ENCODE measurements at regions not wholly inside any gene's neighbourhood (a gene's known extent, or its start where the extent isn't known, plus 50 kb on each side); places are given as distances from the start of the nearest gene placed in this dataset.

- DNase-seq: no peak
These were observed 302.7 kb upstream of the RGMB start for GRCh38 chr5:98470747-98471146.

DNA sequence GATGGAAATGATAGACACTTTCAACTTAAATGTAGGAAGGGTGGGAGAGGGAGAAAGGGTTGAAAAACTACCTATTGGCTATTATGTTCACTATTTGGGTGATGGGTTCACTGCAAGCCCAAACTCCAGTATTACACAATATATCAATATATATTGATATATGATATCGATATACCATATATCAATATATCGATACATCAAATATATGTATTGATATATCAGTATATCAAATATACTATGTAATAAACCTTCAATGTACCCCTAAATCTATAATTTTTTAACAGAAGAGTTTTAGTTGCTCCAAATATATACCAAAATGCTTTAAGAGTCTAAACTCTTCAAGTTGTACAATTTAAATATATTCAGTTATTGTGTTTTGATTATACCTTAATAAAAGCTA, 302.0 kb upstream of the RGMB start:
- no peak for DNase-seq

DNA sequence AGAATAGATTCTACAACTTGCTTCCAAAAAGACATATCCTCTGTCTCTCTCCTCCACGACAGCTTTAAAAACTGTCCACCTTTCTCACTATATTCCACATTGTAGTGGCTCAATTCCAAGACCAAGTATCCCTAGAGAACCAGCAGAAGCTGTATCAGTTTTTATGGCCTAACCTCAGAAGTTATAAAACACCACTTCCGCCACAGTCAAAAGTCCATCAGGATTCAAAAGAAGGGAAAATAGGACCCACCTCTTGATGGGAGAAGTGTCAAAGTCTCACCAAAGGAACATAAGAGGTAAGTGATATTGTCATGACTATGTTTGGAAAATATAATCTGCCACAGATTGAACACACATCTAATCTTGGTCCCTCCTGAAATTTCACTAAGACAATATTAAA, 299.2 kb upstream of the RGMB start:
- DNase-seq: no peak

- DNase-seq: no peak
These were observed 298.7 kb upstream of the RGMB start for GRCh38 chr5:98474782-98475181.

DNA sequence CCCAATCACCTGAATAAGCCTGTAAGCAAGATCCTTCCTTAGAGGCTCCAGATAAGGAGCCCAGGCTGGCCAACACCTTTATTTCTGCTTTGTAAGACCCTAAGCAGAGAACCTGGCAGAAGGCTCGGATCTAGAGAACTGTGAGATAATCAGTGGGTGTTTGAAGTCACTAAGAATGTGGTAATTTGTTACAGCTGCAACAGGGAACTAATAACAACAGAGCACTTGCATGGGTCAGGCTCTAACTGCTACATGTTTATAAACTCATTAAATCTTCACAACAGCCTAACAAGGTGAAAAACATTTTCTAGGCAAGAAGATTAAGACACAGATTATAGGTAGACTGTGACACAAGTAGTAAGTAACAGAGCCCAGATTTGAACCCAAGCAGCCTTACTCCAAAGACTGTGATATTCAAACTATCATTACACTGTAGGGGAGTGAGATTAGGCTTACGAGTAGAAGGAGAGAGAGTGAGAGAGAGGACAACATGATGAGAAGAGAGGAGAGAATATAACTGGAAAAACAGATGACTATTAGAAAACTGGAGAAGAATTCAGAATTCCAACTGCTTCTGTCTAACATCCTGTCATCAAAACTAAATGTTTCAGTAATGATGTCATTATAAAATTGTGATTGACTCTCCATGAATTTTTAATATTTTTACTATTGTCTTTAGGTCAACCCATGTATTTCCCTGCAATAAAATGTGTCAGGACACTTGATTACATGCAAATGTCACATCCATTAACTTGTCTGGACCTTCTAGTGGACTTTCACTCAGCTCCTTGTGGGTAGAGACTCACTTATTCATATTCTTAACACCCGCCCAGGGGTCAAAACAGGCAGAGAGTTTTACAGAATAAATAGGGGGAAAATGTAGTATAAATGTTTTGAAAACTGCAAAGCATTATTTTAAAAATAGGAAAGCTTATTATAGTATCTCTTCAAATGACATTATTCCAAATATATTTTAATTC, 290.9 kb upstream of the RGMB start:
- no peak for DNase-seq

DNA sequence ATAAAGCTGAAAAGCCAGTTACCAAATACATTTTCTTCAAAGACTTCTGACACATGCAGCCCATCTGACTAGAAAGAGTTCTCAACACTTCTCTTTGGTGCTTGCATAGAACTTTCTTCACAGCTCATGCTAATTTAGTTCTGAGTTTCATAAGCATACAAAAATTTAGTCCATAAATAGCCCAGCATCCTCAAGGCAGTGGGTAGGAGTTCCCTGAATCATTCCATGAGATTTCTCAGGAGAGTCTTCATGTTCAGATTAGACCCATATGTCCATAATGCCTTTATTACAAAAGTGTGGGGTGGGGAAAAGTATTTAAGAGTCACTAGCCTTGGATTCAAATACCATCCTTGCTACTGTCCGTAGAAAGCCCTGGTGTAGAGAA, 290.2 kb upstream of the RGMB start:
- no peak for DNase-seq

GRCh38 chr5:98489021-98489420, 284.4 kb upstream of the RGMB start:
- no peak for DNase-seq

- DNase-seq: no peak
These were observed 283.1 kb upstream of the RGMB start for GRCh38 chr5:98490348-98490747.

DNA sequence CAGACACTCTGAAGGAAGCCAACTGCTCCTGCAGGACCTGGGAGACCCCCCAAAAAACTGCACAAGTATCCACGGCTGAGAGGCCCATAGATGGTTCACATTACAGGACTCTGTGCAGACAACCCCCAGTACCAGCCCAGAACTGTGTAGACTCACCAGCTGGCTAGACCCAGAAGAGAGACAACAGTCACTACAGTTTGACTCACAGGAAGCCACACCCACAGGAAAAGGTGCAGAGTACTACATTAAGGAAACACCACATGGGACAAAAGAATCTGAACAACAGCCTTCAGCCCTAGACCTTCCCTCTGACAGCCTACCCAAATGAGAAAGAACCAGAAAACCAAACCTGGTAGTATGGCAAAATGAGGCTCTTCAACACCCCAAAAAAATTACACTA, 281.2 kb upstream of the RGMB start:
- DNase-seq: no peak

DNA sequence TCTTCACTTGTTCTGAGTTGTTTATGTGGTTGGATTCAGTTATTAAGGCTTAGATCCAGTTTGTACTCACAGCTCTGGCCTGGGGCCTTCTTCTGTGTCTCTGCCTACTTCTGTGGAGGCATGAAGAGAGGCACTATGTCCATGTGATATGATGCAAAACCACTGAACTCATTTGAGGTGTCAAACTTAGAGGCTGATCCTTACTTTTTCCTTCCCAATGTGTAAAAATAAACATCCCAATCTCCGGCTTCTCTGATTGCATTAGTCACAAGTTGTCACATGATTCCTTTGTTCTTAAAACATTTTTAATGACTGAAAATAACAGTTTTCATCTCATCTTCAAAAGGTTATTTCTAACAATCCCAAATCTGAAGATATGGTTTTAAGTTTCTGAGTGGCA, 276.0 kb upstream of the RGMB start:
- no peak for DNase-seq

DNA sequence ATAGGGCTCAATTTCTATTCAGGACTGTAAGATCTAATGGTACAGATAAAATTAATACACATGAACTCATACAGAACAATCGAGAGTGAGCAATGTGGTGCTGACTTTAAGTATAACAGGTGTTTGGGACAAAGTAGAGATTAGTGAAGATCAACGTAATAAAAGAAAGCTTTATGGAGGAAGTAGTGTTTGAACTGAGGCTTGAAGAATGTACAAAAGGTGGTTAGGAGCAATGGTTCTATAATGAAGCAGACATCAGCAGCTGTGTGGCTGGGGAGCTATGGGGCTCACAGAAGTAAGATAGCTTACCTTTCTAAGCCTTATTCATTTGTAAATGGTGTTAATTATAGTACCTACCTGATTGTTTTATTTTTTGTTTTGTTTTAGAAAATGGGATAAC, 275.4 kb upstream of the RGMB start:
- no peak for DNase-seq

- DNase-seq: no peak
These were observed 273.6 kb upstream of the RGMB start for GRCh38 chr5:98499892-98500291.

GRCh38 chr5:98500811-98501210, 272.7 kb upstream of the RGMB start:
- no peak for DNase-seq

- DNase-seq: peak; percentile 3
These were observed 269.8 kb upstream of the RGMB start for GRCh38 chr5:98503616-98504015.

DNA sequence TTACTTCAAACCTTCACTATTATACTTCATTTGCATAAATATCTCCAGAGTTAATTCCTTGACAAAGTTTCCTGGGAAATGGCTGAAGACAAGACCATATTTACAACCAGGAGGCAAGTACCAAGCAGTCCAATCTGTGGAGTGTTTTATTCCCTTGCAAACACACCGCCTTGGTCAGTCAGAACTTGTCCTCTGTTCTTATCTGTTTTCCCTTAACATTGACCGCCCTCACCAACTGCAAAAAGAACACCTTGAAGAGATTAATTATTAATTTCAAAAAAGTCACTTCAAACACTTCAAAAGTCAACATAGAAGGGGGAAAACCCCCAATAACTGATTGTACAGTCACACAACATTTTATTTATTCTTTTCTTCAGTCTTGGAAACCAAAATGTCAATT, 269.0 kb upstream of the RGMB start:
- no peak for DNase-seq

- peak; percentile 6 for DNase-seq
These were observed 263.1 kb upstream of the RGMB start for GRCh38 chr5:98510143-98510985.

DNA sequence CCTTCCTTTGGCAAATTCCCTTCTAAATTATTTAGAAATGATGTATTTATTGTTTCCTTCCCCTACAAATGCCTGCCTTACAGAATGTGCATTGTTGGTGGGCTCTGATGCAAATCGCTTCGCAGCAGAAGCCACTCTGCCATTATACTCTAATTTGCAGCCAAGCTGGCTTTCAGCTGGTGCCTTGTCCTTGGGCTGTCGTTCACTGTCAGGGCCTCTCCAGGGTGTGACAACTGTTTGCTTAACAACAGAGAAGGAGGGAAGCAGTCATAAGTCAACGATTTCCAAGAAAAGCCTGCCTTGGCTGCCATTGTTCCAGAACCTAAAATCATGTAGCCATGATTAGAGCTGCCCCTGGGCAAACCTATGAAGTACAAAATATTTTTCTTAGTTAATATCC, 260.1 kb upstream of the RGMB start:
- DNase-seq: no peak

- DNase-seq: no peak
These were observed 259.2 kb upstream of the RGMB start for GRCh38 chr5:98514215-98514614.

GRCh38 chr5:98516701-98517100, 256.8 kb upstream of the RGMB start:
- DNase-seq: no peak

- no peak for DNase-seq
These were observed 255.7 kb upstream of the RGMB start for GRCh38 chr5:98517560-98518366.

- no peak for DNase-seq
These were observed 254.7 kb upstream of the RGMB start for GRCh38 chr5:98518754-98519153.

GRCh38 chr5:98519571-98519970, 253.9 kb upstream of the RGMB start:
- DNase-seq: no peak

- DNase-seq: no peak
These were observed 251.6 kb upstream of the RGMB start for GRCh38 chr5:98521821-98522220.

Measured in NCI-H1092 treated with DMSO at 0.1 percent for 48 hours (cell line).